Endothelial cell of umbilical vein (primary cell): ENCODE measurements at regions not wholly inside any gene's neighbourhood (a gene's known extent, or its start where the extent isn't known, plus 50 kb on each side); places are given as distances from the start of the nearest gene placed in this dataset.

Experiments used
- BruUV-seq: library from RNA; stranded (reverse); fragments of 400-500 nt; replicated peaks from 2 replicates; lab custom pipeline; 2021; lab: Mats Ljungman, UMichigan
- CTCF ChIA-PET: fragments of 300-600, 350-600 bp; sonication (Branson Sonifier 250); formaldehyde crosslinking; loops from one replicate; lab custom pipeline; 2021; ENCODE audit warnings: antibody characterized with exemption, inconsistent platforms; lab: Charles Lee
- POLR2A ChIA-PET: fragments of 300-600, 350-600 bp; sonication (Branson Sonifier 250); formaldehyde crosslinking; loops from one replicate; lab custom pipeline; 2021; ENCODE audit warnings: antibody characterized with exemption, inconsistent platforms; lab: Charles Lee
- DNase-seq: peaks from one replicate; pipeline ENCODE4 v3.0.0-alpha.2; 2011; ENCODE audit warnings: low read depth, low spot score
- FAIRE-seq: peaks from 2 replicates; lab custom pipeline; 2011; peaks lifted over from hg19 to GRCh38; lab: Jason Lieb, UNC
- H2AFZ ChIP-seq: 2 replicates; pipeline ENCODE4 v1.6.0; 2012; ENCODE audit warnings: low read depth, low read length, control low read depth, inconsistent platforms
- H3K27ac ChIP-seq: 2 replicates; pipeline ENCODE4 v1.5.1; 2011; ENCODE audit warnings: low read depth, mild to moderate bottlenecking, control low read depth, low read length, moderate library complexity; ENCODE audit not compliant: insufficient read depth
- H3K27me3 ChIP-seq, 2 experiments: 2 replicates each; pipeline versions ENCODE4 v1.6.0 to v1.6.1; 2011; ENCODE audit warnings: low read length in 2 of 2, mixed read lengths in 1 of 2; ENCODE audit not compliant: control insufficient read depth in 2 of 2, insufficient read depth in 2 of 2
- H3K36me3 ChIP-seq, 2 experiments: 2 replicates in 1 of 2; 3 replicates in 1 of 2; pipeline ENCODE4 v1.5.1; 2011; ENCODE audit warnings: low read length in 2 of 2, mild to moderate bottlenecking in 1 of 2, moderate library complexity in 1 of 2; ENCODE audit not compliant: control insufficient read depth in 2 of 2, insufficient read depth in 2 of 2; ENCODE audit errors: extremely low read depth in 1 of 2
- H3K4me1 ChIP-seq: 3 replicates; pipeline ENCODE4 v1.5.1; 2011; ENCODE audit warnings: mild to moderate bottlenecking, low read length; ENCODE audit not compliant: control insufficient read depth, insufficient read depth; ENCODE audit errors: extremely low read depth
- H3K4me2 ChIP-seq: 2 replicates; pipeline ENCODE4 v1.6.1; 2011; ENCODE audit warnings: low read length, control low read depth, mixed read lengths; ENCODE audit not compliant: insufficient read depth
- H3K4me3 ChIP-seq, 3 experiments: fragments of 200-600 bp in 1 of 3; sonication (generic), shearing (Covaris generic) in 1 of 3; replicated peaks in 1 of 3; 2 replicates each; pipeline ENCODE4 v1.5.1; 2011 to 2016; ENCODE audit warnings: control low read depth in 3 of 3, low read length in 3 of 3, mild to moderate bottlenecking in 2 of 3, inconsistent platforms in 1 of 3, low read depth in 1 of 3, moderate library complexity in 1 of 3; ENCODE audit not compliant: insufficient read depth in 1 of 3
- H3K79me2 ChIP-seq: 2 replicates; pipeline ENCODE4 v1.6.0; 2012; ENCODE audit warnings: low read length, inconsistent platforms; ENCODE audit not compliant: control insufficient read depth, insufficient read depth
- H3K9ac ChIP-seq: replicated peaks from 2 replicates; pipeline ENCODE3; 2011; ENCODE audit warnings: low read length, control low read depth; ENCODE audit not compliant: insufficient read depth; ENCODE audit errors: extremely low read depth
- H3K9me1 ChIP-seq: replicated peaks from 3 replicates; pipeline ENCODE4 v1.6.0; 2011; ENCODE audit warnings: mild to moderate bottlenecking, low read length; ENCODE audit not compliant: control insufficient read depth, insufficient read depth; ENCODE audit errors: extremely low read depth
- H3K9me3 ChIP-seq: replicated peaks from 2 replicates; pipeline ENCODE4 v1.5.1; 2012; ENCODE audit warnings: low read length, inconsistent platforms; ENCODE audit not compliant: control insufficient read depth, insufficient read depth
- H4K20me1 ChIP-seq: replicated peaks from 2 replicates; pipeline ENCODE3; 2011; ENCODE audit warnings: mild to moderate bottlenecking, low read length; ENCODE audit not compliant: control insufficient read depth, insufficient read depth; ENCODE audit errors: extremely low read depth
- EZH2 ChIP-seq: IDR thresholded peaks from 2 replicates; pipeline ENCODE4 v1.6.1; 2012; ENCODE audit warnings: borderline replicate concordance, low read depth, mild to moderate bottlenecking, moderate library complexity, low read length, inconsistent platforms; ENCODE audit not compliant: severe bottlenecking
- FOS ChIP-seq: IDR thresholded peaks from 2 replicates; pipeline ENCODE4 v1.6.1; 2011; ENCODE audit warnings: mild to moderate bottlenecking, low read length, moderate library complexity, borderline replicate concordance; ENCODE audit not compliant: insufficient read depth
- GATA2 ChIP-seq: IDR thresholded peaks from 2 replicates; pipeline ENCODE4 v1.7.0; 2011; ENCODE audit warnings: low read depth, mild to moderate bottlenecking, moderate library complexity, mixed read lengths, low read length; ENCODE audit not compliant: insufficient read length, insufficient read depth
- JUN ChIP-seq: IDR thresholded peaks from 2 replicates; pipeline ENCODE4 v1.6.1; 2011; ENCODE audit warnings: borderline replicate concordance, low read depth; ENCODE audit not compliant: insufficient read length, insufficient read depth
- MYC ChIP-seq: IDR thresholded peaks from one replicate; pipeline ENCODE4 v1.6.1; 2011; ENCODE audit warnings: mild to moderate bottlenecking, low read depth, low read length
- POLR2A ChIP-seq: IDR thresholded peaks from 2 replicates; pipeline ENCODE4 v1.6.1; 2012; ENCODE audit warnings: low read depth, mild to moderate bottlenecking, control low read depth, low read length
- POLR2AphosphoS5 ChIP-seq: IDR thresholded peaks from 2 replicates; pipeline ENCODE4 v1.6.1; 2012; ENCODE audit warnings: low read depth, mild to moderate bottlenecking, control low read depth, low read length, moderate library complexity; ENCODE audit not compliant: insufficient read depth
- dilution Hi-C: fragments of 300-500 bp; cut with MboI; formaldehyde crosslinking; loops from one replicate; pipeline ENCODE4 v1.15.0; 2019; ENCODE audit warnings: low sequenced_read_pairs; ENCODE audit not compliant: extremely low pct_ligation_motif_present
- intact Hi-C: fragments of 100-400 bp; cut with micrococcal nuclease; formaldehyde crosslinking; loops from one replicate; pipeline ENCODE4 v1.10.0; 2022
- TF ChIP-seq, protein P1 (sequence below), 2 donors: IDR thresholded peaks; 1 replicate in 1 of 2; 2 replicates in 1 of 2; pipeline ENCODE4 v1.5.1; 2011; ENCODE audit warnings: low read length in 2 of 2, mild to moderate bottlenecking in 2 of 2, moderate library complexity in 2 of 2, control low read depth in 1 of 2, inconsistent platforms in 1 of 2, low read depth in 1 of 2; ENCODE audit not compliant: insufficient read depth in 1 of 2; ENCODE audit errors: extremely low read depth in 1 of 2
- TF ChIP-seq, protein P2 (sequence below): IDR thresholded peaks from 2 replicates; pipeline ENCODE4 v1.6.1; 2011; ENCODE audit not compliant: insufficient read depth, insufficient read length

DNA sequence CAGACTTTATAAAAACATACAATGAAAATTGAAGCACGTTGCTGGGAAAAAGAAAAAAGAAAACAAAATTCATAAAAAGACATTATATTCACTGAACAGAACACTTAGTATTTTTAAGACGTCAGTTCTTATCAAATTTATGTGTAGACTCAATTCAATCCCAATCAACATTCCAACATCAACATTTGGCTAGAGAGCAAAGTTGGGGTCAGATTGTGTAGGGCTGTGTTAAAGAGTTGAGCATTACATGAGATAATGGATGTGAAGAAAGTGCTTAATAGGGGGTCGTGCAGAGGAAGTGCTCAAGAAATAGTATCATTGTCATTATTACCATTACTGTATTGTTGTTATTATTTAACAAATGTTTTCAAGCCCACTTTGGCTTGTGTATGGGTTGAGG, 154.1 kb upstream of the TNP1 start:
- ChIA-PET POLR2A (no interaction called here), CTCF (no interaction called here)
- no peaks in the 10 kb centered on the region for H3K9me3 ChIP-seq
- no peaks in the 10 kb centered on the region for H3K4me1 ChIP-seq
- no peak overlapping the region for H3K9ac ChIP-seq
- H3K4me2 ChIP-seq, result no peak overlapping the region
- DNase-seq (no peak), FAIRE-seq (no peak)
- H3K27me3 ChIP-seq, result peaks cover 0 to 2% of the 10 kb centered on the region in 2 experiments
- TF ChIP-seq POLR2A (no peak), EZH2 (no peak), GATA2 (no peak), JUN (no peak), POLR2AphosphoS5 (no peak), MYC (no peak), FOS (no peak)
- TF ChIP-seq, protein P1, sequence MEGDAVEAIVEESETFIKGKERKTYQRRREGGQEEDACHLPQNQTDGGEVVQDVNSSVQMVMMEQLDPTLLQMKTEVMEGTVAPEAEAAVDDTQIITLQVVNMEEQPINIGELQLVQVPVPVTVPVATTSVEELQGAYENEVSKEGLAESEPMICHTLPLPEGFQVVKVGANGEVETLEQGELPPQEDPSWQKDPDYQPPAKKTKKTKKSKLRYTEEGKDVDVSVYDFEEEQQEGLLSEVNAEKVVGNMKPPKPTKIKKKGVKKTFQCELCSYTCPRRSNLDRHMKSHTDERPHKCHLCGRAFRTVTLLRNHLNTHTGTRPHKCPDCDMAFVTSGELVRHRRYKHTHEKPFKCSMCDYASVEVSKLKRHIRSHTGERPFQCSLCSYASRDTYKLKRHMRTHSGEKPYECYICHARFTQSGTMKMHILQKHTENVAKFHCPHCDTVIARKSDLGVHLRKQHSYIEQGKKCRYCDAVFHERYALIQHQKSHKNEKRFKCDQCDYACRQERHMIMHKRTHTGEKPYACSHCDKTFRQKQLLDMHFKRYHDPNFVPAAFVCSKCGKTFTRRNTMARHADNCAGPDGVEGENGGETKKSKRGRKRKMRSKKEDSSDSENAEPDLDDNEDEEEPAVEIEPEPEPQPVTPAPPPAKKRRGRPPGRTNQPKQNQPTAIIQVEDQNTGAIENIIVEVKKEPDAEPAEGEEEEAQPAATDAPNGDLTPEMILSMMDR (IDR thresholded peaks at IDR 0.05; ENCODE audit: extremely low read depth in 1 of 2, insufficient read depth in 1 of 2, low read depth in 1 of 2, low read length in 2 of 2), result no peak
- TF ChIP-seq, protein P2, sequence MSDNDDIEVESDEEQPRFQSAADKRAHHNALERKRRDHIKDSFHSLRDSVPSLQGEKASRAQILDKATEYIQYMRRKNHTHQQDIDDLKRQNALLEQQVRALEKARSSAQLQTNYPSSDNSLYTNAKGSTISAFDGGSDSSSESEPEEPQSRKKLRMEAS, result no peak
- dilution Hi-C loops (no loop called here), intact Hi-C loops (no loop called here)
- no peaks in the 10 kb centered on the region for H4K20me1 ChIP-seq
- no peak overlapping the region for H3K27ac ChIP-seq
- no TSS peak for BruUV-seq
- H3K79me2 ChIP-seq, result no peaks in the 10 kb centered on the region
- no peak overlapping the region for H2AFZ ChIP-seq
- no peaks in the 10 kb centered on the region for H3K9me1 ChIP-seq
- H3K4me3 ChIP-seq, result no peak overlapping the region
- H3K36me3 ChIP-seq, result no peaks in the 10 kb centered on the region
